HepG2 (cell line): ENCODE measurements at regions not wholly inside any gene's neighbourhood (a gene's known extent, or its start where the extent isn't known, plus 50 kb on each side); places are given as distances from the start of the nearest gene placed in this dataset.
A peak's percentile ranks its signal among the peaks of the same experiment; 100 is the strongest.

ENCODE experiments used
- BRCA1 ChIP-seq: sonication (generic); formaldehyde crosslinking; IDR thresholded peaks from 2 replicates; pipeline ENCODE4 v1.4.0; 2020; ENCODE audit warnings: missing genetic modification reagents
- CEBPG ChIP-seq: IDR thresholded peaks from 2 replicates; pipeline ENCODE4 v1.6.1; 2016
- ESRRA ChIP-seq: sonication (generic); formaldehyde crosslinking; IDR thresholded peaks from 2 replicates; pipeline ENCODE4 v1.5.1; 2020; ENCODE audit warnings: mild to moderate bottlenecking, low read depth, missing genetic modification reagents
- FOXK2 ChIP-seq: fragments of 450-650 bp; IDR thresholded peaks from 2 replicates; pipeline ENCODE4 v1.6.1; 2016
- FOXO1 ChIP-seq: sonication (generic); formaldehyde crosslinking; IDR thresholded peaks from 2 replicates; pipeline ENCODE4 v1.4.0; 2020; ENCODE audit warnings: missing genetic modification reagents
- ISL2 ChIP-seq: sonication (generic); formaldehyde crosslinking; IDR thresholded peaks from 2 replicates; pipeline ENCODE4 v1.5.0; 2020; ENCODE audit warnings: missing genetic modification reagents
- MAFF ChIP-seq: IDR thresholded peaks from 2 replicates; pipeline ENCODE4 v1.6.1; 2011; ENCODE audit warnings: low read depth, low read length, improper control_type of control experiment
- MAFK ChIP-seq, 2 experiments: IDR thresholded peaks in 1 of 2; conservative IDR thresholded peaks in 1 of 2; 2 replicates each; pipeline ENCODE4 v1.6.1; 2011; ENCODE audit warnings: improper control_type of control experiment in 2 of 2, low read length in 2 of 2
- MAZ ChIP-seq, 2 experiments: sonication (generic) in 1 of 2; formaldehyde crosslinking in 1 of 2; IDR thresholded peaks; 2 replicates each; pipeline versions ENCODE4 v1.5.0 to v1.6.1; 2012 to 2020; ENCODE audit warnings: low read depth in 2 of 2, mild to moderate bottlenecking in 2 of 2, borderline replicate concordance in 1 of 2, improper control_type of control experiment in 1 of 2, low read length in 1 of 2, missing genetic modification reagents in 1 of 2, moderate library complexity in 1 of 2
- POGZ ChIP-seq: sonication (generic); formaldehyde crosslinking; IDR thresholded peaks from 2 replicates; pipeline ENCODE4 v1.4.0; 2020; ENCODE audit warnings: mild to moderate bottlenecking, missing genetic modification reagents
- RXRB ChIP-seq: IDR thresholded peaks from 2 replicates; pipeline ENCODE4 v1.6.1; 2016; ENCODE audit warnings: borderline replicate concordance, missing genetic modification reagents, missing compliant biosample characterization
- SOX13 ChIP-seq, 3 experiments: fragments of 450-650 bp in 1 of 3; sonication (generic) in 1 of 3; formaldehyde crosslinking in 1 of 3; IDR thresholded peaks in 2 of 3; conservative IDR thresholded peaks in 1 of 3; 2 replicates each; pipeline versions ENCODE4 v1.5.0 to v1.6.1; 2016 to 2020; ENCODE audit warnings: antibody characterized with exemption in 1 of 3, mild to moderate bottlenecking in 1 of 3, missing compliant biosample characterization in 1 of 3, missing genetic modification reagents in 1 of 3, moderate library complexity in 1 of 3
- SOX5 ChIP-seq: IDR thresholded peaks from 2 replicates; pipeline ENCODE4 v1.6.1; 2016; ENCODE audit warnings: borderline replicate concordance
- SOX6 ChIP-seq, 2 experiments: fragments of 450-650 bp in 1 of 2; sonication (generic) in 1 of 2; formaldehyde crosslinking in 1 of 2; IDR thresholded peaks; 2 replicates each; pipeline versions ENCODE4 v1.4.0 to v1.6.1; 2017 to 2020; ENCODE audit warnings: antibody characterized with exemption in 1 of 2, mild to moderate bottlenecking in 1 of 2, missing genetic modification reagents in 1 of 2
- TEAD3 ChIP-seq: optimal IDR thresholded peaks from 2 replicates; pipeline ENCODE3; 2016; ENCODE audit warnings: borderline replicate concordance
- XRCC5 ChIP-seq: fragments of 200-400 bp; formaldehyde crosslinking; optimal IDR thresholded peaks from 2 replicates; pipeline ENCODE3; 2017; ENCODE audit warnings: mild to moderate bottlenecking, low read length
- ZEB1 ChIP-seq: IDR thresholded peaks from 2 replicates; pipeline ENCODE4 v1.6.1; 2012; ENCODE audit warnings: mild to moderate bottlenecking, low read depth, inconsistent platforms; ENCODE audit not compliant: insufficient replicate concordance
- ZFP82 ChIP-seq: sonication (generic); formaldehyde crosslinking; IDR thresholded peaks from 2 replicates; pipeline ENCODE4 v1.5.1; 2020; ENCODE audit warnings: mild to moderate bottlenecking, missing genetic modification reagents, borderline replicate concordance
- ZNF253 ChIP-seq: sonication (generic); formaldehyde crosslinking; IDR thresholded peaks from 2 replicates; pipeline ENCODE4 v1.8.0; 2022; ENCODE audit warnings: mild to moderate bottlenecking, missing genetic modification reagents, borderline replicate concordance
- TF ChIP-seq, protein P1 (sequence below): sonication (generic); formaldehyde crosslinking; IDR thresholded peaks from 2 replicates; pipeline ENCODE4 v1.8.0; 2022; ENCODE audit warnings: mild to moderate bottlenecking, missing genetic modification reagents, borderline replicate concordance

DNA sequence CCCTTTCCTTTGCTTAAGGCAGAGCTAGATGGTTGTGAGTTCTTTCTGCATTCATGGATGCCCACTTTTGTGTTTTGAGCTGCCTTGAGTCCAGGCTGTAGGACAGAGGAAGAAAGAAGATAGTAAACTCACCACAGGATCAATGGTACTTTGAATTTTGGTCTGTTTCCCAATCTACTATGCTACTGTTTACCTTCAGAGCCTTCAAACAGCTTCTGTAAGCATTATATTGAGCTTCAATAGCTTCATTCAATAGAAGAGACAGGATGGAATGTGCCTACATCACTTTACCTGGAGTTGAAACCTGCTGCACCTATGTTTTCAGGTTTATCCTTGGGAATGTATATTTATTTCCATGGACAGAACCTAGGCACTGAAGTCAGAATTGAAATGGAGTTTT, 397.9 kb upstream of the DYNLRB2 start (continued):
- TF ChIP-seq TEAD3 (CRISPR knock-in tag) (peak; percentile 57), ISL2 (CRISPR knock-in tag) (0 out of 2 replicates have a peak, but pooled peaks have one; percentile 21), SOX5 (CRISPR knock-in tag) (peak; percentile 45; the same call in 1 of the 2 replicates), SOX13 (IDR thresholded peaks at IDR 0.05) (no peak), SOX13 (CRISPR knock-in tag; conservative IDR thresholded peaks at IDR 0.05 in 1 of 2, IDR thresholded peaks at IDR 0.05 in 1 of 2) (0 out of 4 replicates have a peak, but pooled peaks of 1 of the 2 experiments have one; percentile 27), CEBPG (CRISPR knock-in tag) (peak; percentile 46), MAFK (conservative IDR thresholded peaks at IDR 0.05 in 1 of 2, IDR thresholded peaks at IDR 0.05 in 1 of 2; ENCODE audit: low read length in 2 of 2) (peak; percentile 44 to 62; a peak in 3 of 4 replicates), RXRB (CRISPR knock-in tag) (no peak), POGZ (CRISPR knock-in tag) (0 out of 2 replicates have a peak, but pooled peaks have one; percentile 10), MAZ (IDR thresholded peaks at IDR 0.05; ENCODE audit: borderline replicate concordance, low read depth, low read length) (no peak), MAZ (CRISPR knock-in tag; IDR thresholded peaks at IDR 0.05; ENCODE audit: low read depth) (no peak), ZEB1 (peak; percentile 85), BRCA1 (CRISPR knock-in tag) (no peak), ESRRA (no peak), FOXK2 (no peak), FOXO1 (CRISPR knock-in tag) (peak; percentile 30; the same call in 1 of the 2 replicates), MAFF (peak; percentile 54), XRCC5 (no peak), ZNF253 (CRISPR knock-in tag) (no peak), ZFP82 (CRISPR knock-in tag) (no peak), SOX6 (IDR thresholded peaks at IDR 0.05) (no peak), SOX6 (CRISPR knock-in tag; IDR thresholded peaks at IDR 0.05) (peak; percentile 49; the same call in 1 of the 2 replicates)
- TF ChIP-seq, protein P1, sequence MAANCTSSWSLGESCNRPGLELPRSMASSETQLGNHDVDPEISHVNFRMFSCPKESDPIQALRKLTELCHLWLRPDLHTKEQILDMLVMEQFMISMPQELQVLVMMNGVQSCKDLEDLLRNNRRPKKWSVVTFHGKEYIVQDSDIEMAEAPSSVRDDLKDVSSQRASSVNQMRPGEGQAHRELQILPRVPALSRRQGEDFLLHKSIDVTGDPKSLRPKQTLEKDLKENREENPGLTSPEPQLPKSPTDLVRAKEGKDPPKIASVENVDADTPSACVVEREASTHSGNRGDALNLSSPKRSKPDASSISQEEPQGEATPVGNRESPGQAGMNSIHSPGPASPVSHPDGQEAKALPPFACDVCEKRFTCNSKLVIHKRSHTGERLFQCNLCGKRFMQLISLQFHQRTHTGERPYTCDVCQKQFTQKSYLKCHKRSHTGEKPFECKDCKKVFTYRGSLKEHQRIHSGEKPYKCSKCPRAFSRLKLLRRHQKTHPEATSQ (CRISPR knock-in tag), result no peak
